Heart left ventricle (tissue), 16 donors: ENCODE measurements at regions not wholly inside any gene's neighbourhood (a gene's known extent, or its start where the extent isn't known, plus 50 kb on each side); places are given as distances from the start of the nearest gene placed in this dataset.

Source experiments
- ATAC-seq, 4 donors: fragments of 200-7000 bp; cut with Tn5 transposase; one replicate each; pipeline ENCODE4 v1.9.1; 2020 to 2022; ENCODE audit warnings: moderate library complexity in 4 of 4, mild to moderate bottlenecking in 3 of 4, moderate number of reproducible peaks in 1 of 4
- DNase-seq, 5 donors: peaks; one replicate each; pipeline ENCODE4 v3.0.0-alpha.2; 2020
- H3K27ac ChIP-seq, 12 donors: fragments of 200-600 bp; sonication (generic) in 4 of 12; one replicate each; pipeline versions ENCODE4 v1.5.0 to v1.8.0; 2016 to 2022; ENCODE audit warnings: mild to moderate bottlenecking in 2 of 12
- H3K27me3 ChIP-seq, 9 donors: fragments of 200-600 bp; sonication (generic) in 2 of 9; one replicate each; pipeline versions ENCODE4 v1.5.1 to v1.8.0; 2016 to 2022; ENCODE audit warnings: mild to moderate bottlenecking in 3 of 9
- H3K36me3 ChIP-seq, 9 donors: fragments of 200-600 bp; sonication (generic) in 2 of 9; one replicate each; pipeline versions ENCODE4 v1.5.0 to v1.8.0; 2018 to 2022; ENCODE audit warnings: mild to moderate bottlenecking in 2 of 9
- H3K4me1 ChIP-seq, 12 donors: fragments of 200-600 bp; sonication (generic) in 4 of 12; one replicate each; pipeline versions ENCODE4 v1.5.0 to v1.8.0; 2016 to 2022; ENCODE audit warnings: mild to moderate bottlenecking in 3 of 12
- H3K4me3 ChIP-seq, 12 donors: fragments of 200-600 bp; sonication (generic) in 4 of 12; one replicate each; pipeline versions ENCODE4 v1.5.0 to v1.8.0; 2017 to 2022; ENCODE audit warnings: mild to moderate bottlenecking in 9 of 12, moderate library complexity in 4 of 12
- H3K9me3 ChIP-seq, 12 donors: fragments of 200-600 bp; sonication (generic) in 4 of 12; one replicate each; pipeline versions ENCODE4 v1.5.0 to v1.8.0; 2016 to 2022; ENCODE audit warnings: mild to moderate bottlenecking in 1 of 12
- POLR2A ChIP-seq, 2 donors: fragments of 450-650 bp; IDR thresholded peaks; one replicate each; pipeline ENCODE4 v1.6.1; 2017; ENCODE audit warnings: antibody characterized with exemption in 2 of 2, mild to moderate bottlenecking in 2 of 2, moderate library complexity in 2 of 2
- WGBS, 4 donors: extraction: QIAGEN DNeasy Blood & Tissue Kit in 2 of 4; methylation state at CpG; one replicate each; pipeline versions ENCODE4 v1.1.5 to v1.1.7; 2013 to 2018; 5-methylcytosine and 5-hydroxymethylcytosine counted together
- intact Hi-C, 10 donors: fragments of 100-400 bp; cut with DNase I; formaldehyde crosslinking; loops; one replicate each; pipeline versions ENCODE4 v1.11.1 to v1.14.2; 2022
- TF ChIP-seq, protein P1 (sequence below), 12 donors: fragments of 200-600 bp; sonication (generic) in 4 of 12; IDR thresholded peaks; one replicate each; pipeline versions ENCODE4 v1.5.0 to v1.8.0; 2018 to 2022; ENCODE audit warnings: antibody characterized with exemption in 12 of 12, mild to moderate bottlenecking in 5 of 12
- donor health status: ischemic (EF 13 %, LVEDD 7.1; RV severe dilation, severe dysfunction).
- donor health status: healthy with polysubstance abuse.
- donor health status: DM: no; HTN: yes; CAD: no.
- donor health status: DM: no; HTN: no; CAD: no.
- donor health status: ischemic (EF 25% LVEDD 6.9; RV normal size, moderate dysfunction).
- donor health status: ischemic (EF 25% LVEDD 5.7; RV mildly dilated, moderate dysfunction).
- donor health status: healthy.
- donor health status: DM: yes; HTN: yes; CAD: no.
- donor health status: ischemic (EF 35%, LVEDD 5.7; RV mildly dilated, moderate dysfunction).
- donor health status: nonischemic (EF 11% LVEDD 7.7; RV severe dilation, severe dysfunction).
- donor health status: DM: yes; HTN: yes; CAD: no.
- donor health status: PGD.
- donor health status: ischemic (EF 29% LVEDD 5.4; RV normal size, mild dysfunction).
- donor health status: nonischemic (EF 23%, LVEDD 6.1; RV moderate dilation, normal function).

DNA sequence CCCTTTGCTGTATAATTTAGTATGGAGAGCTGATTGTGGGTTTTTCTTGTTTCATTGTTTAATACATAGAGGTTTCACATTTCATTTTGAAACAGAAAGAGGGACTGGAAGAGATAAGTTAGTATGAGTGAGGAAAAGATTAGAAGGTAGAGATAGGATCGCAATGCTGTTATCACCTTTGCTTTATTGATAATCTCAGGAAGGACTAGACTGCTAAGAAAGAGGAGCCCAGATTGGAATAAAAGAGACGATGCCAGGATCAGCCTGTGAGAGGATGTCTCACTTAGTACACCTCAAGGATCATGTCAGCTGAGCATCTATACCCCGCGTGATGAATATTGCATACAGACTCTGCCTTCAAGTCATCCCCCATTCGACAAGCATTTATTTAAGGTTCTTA, 178.0 kb upstream of the DMAC1 start:
- no peak for ATAC-seq
- peaks cover 0 to 43% (median 0%) of the 10 kb centered on the region in 12 donors for H3K4me1 ChIP-seq
- no peak overlapping the region for H3K27ac ChIP-seq
- H3K4me3 ChIP-seq: no peak overlapping the region
- no peaks in the 10 kb centered on the region for H3K27me3 ChIP-seq
- WGBS, 4 donors: 67 to 77% (median 73%) methylated on average over 5 of the region's 5 CpGs
- no peak for DNase-seq
- no peak for TF ChIP-seq POLR2A (IDR thresholded peaks at IDR 0.05)
- TF ChIP-seq, protein P1, sequence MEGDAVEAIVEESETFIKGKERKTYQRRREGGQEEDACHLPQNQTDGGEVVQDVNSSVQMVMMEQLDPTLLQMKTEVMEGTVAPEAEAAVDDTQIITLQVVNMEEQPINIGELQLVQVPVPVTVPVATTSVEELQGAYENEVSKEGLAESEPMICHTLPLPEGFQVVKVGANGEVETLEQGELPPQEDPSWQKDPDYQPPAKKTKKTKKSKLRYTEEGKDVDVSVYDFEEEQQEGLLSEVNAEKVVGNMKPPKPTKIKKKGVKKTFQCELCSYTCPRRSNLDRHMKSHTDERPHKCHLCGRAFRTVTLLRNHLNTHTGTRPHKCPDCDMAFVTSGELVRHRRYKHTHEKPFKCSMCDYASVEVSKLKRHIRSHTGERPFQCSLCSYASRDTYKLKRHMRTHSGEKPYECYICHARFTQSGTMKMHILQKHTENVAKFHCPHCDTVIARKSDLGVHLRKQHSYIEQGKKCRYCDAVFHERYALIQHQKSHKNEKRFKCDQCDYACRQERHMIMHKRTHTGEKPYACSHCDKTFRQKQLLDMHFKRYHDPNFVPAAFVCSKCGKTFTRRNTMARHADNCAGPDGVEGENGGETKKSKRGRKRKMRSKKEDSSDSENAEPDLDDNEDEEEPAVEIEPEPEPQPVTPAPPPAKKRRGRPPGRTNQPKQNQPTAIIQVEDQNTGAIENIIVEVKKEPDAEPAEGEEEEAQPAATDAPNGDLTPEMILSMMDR (IDR thresholded peaks at IDR 0.05): no peak
- no peaks in the 10 kb centered on the region for H3K36me3 ChIP-seq
- no peaks in the 10 kb centered on the region for H3K9me3 ChIP-seq
- intact Hi-C loops: no loop called here

DNA sequence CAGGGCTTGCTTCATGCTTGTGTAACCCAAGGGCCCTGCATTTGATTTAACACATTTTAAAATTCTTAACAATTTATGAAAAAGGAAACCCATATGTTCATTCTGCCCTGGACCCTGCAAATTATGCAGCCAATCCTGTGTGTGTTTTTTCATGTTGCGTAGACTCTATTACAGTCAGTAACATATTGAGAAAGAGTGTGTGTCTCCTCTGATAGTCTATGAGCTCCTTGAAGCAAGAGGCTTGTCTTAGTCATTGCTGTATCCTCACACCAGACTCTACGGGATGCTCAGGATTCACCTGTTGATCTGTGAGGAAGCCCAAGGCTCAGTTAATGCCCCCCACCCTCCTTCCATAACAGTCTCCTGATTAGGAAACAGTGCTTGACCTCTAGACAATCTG, 177.3 kb upstream of the DMAC1 start:
- no peak overlapping the region for H3K4me3 ChIP-seq
- H3K27ac ChIP-seq: peak overlapping the region in 1 of 12 donors; percentile 34
- peaks cover 0 to 43% (median 0%) of the 10 kb centered on the region in 12 donors for H3K4me1 ChIP-seq
- DNase-seq (no peak), ATAC-seq (no peak)
- H3K36me3 ChIP-seq: no peaks in the 10 kb centered on the region
- no peaks in the 10 kb centered on the region for H3K9me3 ChIP-seq
- 67 to 86% (median 81%) methylated on average over 2 of the region's 2 CpGs for WGBS, 4 donors
- TF ChIP-seq, protein P1 (IDR thresholded peaks at IDR 0.05): no peak
- no peaks in the 10 kb centered on the region for H3K27me3 ChIP-seq
- intact Hi-C loops: no loop called here

DNA sequence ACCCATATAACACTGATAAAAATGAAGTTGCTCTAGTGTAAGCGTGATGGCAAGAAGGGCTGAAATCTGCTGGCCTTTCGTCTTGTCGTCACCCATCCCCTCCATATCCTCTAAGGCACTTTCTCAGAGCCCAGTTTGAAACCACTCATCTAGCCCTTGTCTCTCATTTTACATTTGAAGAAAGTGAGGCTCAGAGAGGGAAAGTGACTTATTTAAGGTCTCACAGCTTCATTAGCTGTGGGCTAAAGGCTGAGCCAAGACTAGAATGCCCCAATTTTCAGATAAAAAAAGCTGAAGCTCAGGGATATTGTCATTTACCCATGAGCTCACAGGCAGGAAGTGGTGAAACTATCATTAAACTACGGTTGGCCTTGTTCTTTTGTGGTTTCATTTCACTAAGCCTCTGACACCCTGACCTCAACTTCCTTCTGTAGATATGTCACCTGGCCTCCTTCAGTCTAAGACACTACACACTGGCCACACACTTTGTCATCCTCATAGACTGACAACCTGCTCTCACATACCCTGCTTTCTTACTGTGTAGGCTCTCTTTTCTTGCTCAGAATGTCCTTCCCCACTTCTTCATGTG, 176.7 kb upstream of the DMAC1 start:
- intact Hi-C loops: no loop called here
- Histone ChIP-seq H3K9me3 (no peaks in the 10 kb centered on the region), H3K27me3 (no peaks in the 10 kb centered on the region), H3K27ac (peak overlapping the region in 1 of 12 donors; percentile 34), H3K4me3 (no peak overlapping the region), H3K36me3 (no peaks in the 10 kb centered on the region), H3K4me1 (peaks cover 0 to 43% (median 0%) of the 10 kb centered on the region in 12 donors)
- ATAC-seq (peak in 3 of 4 donors; percentile 39 to 69 (median 69)), DNase-seq (no peak)
- no peak for TF ChIP-seq POLR2A (IDR thresholded peaks at IDR 0.05)
- TF ChIP-seq, protein P1 (IDR thresholded peaks at IDR 0.05): no peak
- WGBS, 4 donors: 57 to 72% (median 58%) methylated on average over 4 of the region's 4 CpGs

DNA sequence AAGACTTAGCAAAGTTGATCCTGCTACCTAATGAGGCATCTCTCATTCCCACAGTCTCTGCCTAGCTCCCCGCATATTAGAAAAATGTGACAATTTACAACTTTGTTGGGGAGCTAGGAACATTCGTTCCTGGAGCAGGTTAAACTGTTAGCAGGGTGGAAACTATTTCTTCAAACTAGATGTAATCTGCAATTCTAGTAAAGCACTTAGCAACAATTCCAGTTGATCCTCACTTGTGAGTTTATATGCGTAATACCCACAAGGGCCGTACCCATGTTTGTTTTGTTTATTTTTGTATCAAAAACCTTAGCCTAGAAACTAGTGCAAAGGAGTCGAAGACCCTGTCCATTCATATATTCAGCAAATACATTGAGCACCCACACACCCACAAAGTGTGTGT, 175.8 kb upstream of the DMAC1 start:
- no peak for ATAC-seq
- Histone ChIP-seq H3K4me1 (peaks cover 0 to 43% (median 0%) of the 10 kb centered on the region in 12 donors), H3K27me3 (no peaks in the 10 kb centered on the region), H3K27ac (no peak overlapping the region), H3K4me3 (no peak overlapping the region), H3K9me3 (no peaks in the 10 kb centered on the region), H3K36me3 (no peaks in the 10 kb centered on the region)
- TF ChIP-seq POLR2A (IDR thresholded peaks at IDR 0.05): no peak
- TF ChIP-seq, protein P1 (IDR thresholded peaks at IDR 0.05): no peak
- WGBS, 4 donors: 93 to 96% (median 95%) methylated on average over 5 of the region's 5 CpGs
- intact Hi-C loops: no loop called here
- no peak for DNase-seq
